BLaER1 (cell line): ENCODE measurements at regions not wholly inside any gene's neighbourhood (a gene's known extent, or its start where the extent isn't known, plus 50 kb on each side); places are given as distances from the start of the nearest gene placed in this dataset.
"Not testable (repeated sequence)": the region's sequence is repeated elsewhere in the genome, so short reads cannot be mapped to it uniquely, and the experiment has no call there.

Source experiments
- H3K27ac ChIP-seq: shearing (Covaris generic); formaldehyde crosslinking; 2 replicates; pipeline ENCODE4 v1.8.1; 2022
- H3K27me3 ChIP-seq: shearing (Covaris generic); formaldehyde crosslinking; 2 replicates; pipeline ENCODE4 v1.8.1; 2022
- H3K36me3 ChIP-seq: shearing (Covaris generic); formaldehyde crosslinking; 2 replicates; pipeline ENCODE4 v1.8.1; 2022
- H3K4me1 ChIP-seq: shearing (Covaris generic); formaldehyde crosslinking; 2 replicates; pipeline ENCODE4 v1.8.1; 2022
- H3K4me2 ChIP-seq: shearing (Covaris generic); formaldehyde crosslinking; 2 replicates; pipeline ENCODE4 v1.8.1; 2022
- H3K4me3 ChIP-seq: shearing (Covaris generic); formaldehyde crosslinking; 2 replicates; pipeline ENCODE4 v1.8.1; 2022
- H3K9ac ChIP-seq: shearing (Covaris generic); formaldehyde crosslinking; 2 replicates; pipeline ENCODE4 v1.8.1; 2022
- H3K9me3 ChIP-seq: shearing (Covaris generic); formaldehyde crosslinking; 2 replicates; pipeline ENCODE4 v1.8.1; 2022
- H4K20me1 ChIP-seq: shearing (Covaris generic); formaldehyde crosslinking; 2 replicates; pipeline ENCODE4 v1.8.1; 2022
- Cebpa-rat ChIP-seq: shearing (Covaris generic); IDR thresholded peaks from 2 replicates; pipeline ENCODE4 v1.8.1; 2022

DNA sequence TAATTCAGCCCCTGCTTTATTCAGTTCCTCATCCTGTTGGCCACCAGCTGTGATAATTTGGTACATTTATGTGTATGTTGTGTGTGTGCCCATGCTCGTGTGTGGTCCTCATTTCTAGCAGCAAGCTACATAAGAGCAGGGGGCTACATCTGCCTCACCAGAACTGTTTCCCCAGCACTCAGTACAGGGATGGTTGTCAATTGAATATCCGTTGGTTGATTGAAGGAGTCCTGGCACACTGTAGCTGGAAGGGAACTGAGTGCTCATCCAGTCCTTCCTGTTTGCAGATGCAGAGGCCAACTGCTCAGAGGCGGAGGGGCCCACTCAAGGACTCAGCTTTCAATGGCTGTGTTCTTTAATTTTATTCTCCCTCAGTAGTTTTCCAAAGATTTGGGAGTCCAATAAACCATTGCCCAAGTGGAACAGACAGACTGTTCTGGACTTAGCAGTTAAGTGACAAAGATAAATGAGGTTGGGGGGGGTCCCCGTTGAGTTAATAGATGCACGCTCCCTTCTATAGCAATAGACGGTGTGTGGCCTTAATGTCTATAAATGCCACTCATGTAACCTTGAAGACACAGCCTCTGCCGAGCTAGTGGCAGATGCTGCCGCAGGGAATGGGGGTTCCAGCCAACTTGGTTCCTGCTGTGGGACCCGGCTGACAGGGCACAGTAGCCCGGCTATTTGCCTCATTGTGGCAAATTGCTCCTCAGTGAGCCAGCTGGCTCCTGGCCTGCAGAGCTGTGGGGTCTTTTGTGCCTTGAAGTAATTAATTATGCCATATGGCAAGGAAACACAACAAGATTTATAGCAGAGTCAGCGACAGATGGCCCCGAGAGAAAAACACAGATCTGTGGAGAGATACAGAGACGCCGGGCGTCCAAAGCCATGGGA is 71.4 kb upstream of the GRK3 start:
- no peaks in the 10 kb centered on the region for H3K4me1 ChIP-seq
- H3K9ac ChIP-seq = no peak overlapping the region
- H4K20me1 ChIP-seq = no peaks in the 10 kb centered on the region
- H3K4me3 ChIP-seq = no peak overlapping the region
- H3K27me3 ChIP-seq = no peaks in the 10 kb centered on the region
- H3K9me3 ChIP-seq = 0 out of 2 replicates have a peak, but pooled peaks cover 8% of the 10 kb centered on the region
- no peak for TF ChIP-seq Cebpa-rat
- H3K36me3 ChIP-seq = peaks cover 17% of the 10 kb centered on the region
- H3K27ac ChIP-seq = no peak overlapping the region
- H3K4me2 ChIP-seq = no peak overlapping the region

DNA sequence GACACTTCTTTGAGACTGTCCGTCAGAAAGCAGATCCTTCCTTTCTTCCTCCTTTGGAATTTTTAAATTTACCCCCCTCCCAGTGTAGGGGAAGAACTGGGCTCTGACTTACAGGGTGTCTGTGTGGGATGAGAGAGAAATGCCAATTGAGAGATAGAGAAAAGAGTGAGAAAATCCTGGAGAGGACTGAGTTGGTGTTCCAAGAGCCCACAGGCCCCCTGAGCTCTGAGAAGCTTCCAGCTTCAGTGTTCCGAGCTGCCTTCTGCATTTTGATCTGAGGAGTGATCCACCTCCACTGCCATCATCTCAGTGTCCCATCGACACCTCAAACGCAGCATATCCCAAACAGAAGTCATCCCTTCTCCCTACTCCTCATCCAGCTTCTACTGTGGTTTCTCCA is 70.7 kb upstream of the GRK3 start:
- Histone ChIP-seq H4K20me1 (no peaks in the 10 kb centered on the region), H3K9me3 (0 out of 2 replicates have a peak, but pooled peaks cover 8% of the 10 kb centered on the region), H3K4me1 (no peaks in the 10 kb centered on the region), H3K4me3 (no peak overlapping the region), H3K4me2 (no peak overlapping the region), H3K27me3 (no peaks in the 10 kb centered on the region), H3K27ac (no peak overlapping the region), H3K36me3 (peaks cover 17% of the 10 kb centered on the region), H3K9ac (no peak overlapping the region)
- TF ChIP-seq Cebpa-rat = no peak

DNA sequence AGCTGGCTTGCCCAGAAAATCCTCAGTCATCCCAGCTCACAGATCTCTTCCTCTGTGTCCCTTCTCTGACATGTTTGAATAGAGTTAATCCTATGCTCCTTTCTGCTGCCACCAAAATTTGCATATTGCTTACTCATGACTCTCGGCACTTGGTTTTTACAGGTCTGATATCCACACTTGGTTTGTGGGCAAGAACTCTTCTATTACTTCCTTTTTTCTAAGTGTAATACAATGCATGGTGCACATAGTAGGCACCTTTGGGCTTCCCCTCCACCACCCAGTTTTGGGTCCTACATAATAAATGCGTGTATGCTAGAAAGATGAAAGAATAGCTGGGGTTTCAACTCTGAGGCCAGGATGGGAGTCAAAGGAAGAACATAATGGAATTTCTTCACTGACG is 69.7 kb upstream of the GRK3 start:
- Histone ChIP-seq H3K9me3 (0 out of 2 replicates have a peak, but pooled peaks cover 7% of the 10 kb centered on the region), H4K20me1 (no peaks in the 10 kb centered on the region), H3K36me3 (peaks cover 10% of the 10 kb centered on the region), H3K4me3 (no peak overlapping the region), H3K27ac (no peak overlapping the region), H3K4me1 (no peaks in the 10 kb centered on the region), H3K27me3 (no peaks in the 10 kb centered on the region), H3K4me2 (no peak overlapping the region), H3K9ac (no peak overlapping the region)
- no peak for TF ChIP-seq Cebpa-rat

DNA sequence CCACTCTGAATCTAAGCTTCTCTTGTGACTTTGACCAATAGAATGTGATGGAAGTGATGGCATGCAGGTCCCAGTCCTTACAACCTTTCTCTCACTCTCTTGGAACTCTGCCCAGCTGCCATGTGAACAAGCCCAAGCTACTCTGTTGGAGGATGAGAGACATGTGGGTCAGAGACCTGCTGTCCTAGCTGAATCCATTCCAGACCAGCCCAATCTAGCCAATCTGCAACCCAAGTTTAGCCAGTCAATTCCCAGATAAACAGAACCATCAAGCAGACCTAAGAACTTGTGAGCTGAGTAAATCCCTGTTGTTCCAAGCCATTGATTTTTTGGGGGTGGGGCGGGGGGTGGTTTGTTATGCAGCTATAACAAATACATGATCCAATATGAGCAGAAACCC is 69.2 kb upstream of the GRK3 start:
- H3K4me1 ChIP-seq = no peaks in the 10 kb centered on the region
- no peak overlapping the region for H3K4me2 ChIP-seq
- no peak overlapping the region for H3K9ac ChIP-seq
- no peaks in the 10 kb centered on the region for H4K20me1 ChIP-seq
- peaks cover 5% of the 10 kb centered on the region for H3K36me3 ChIP-seq
- no peaks in the 10 kb centered on the region for H3K27me3 ChIP-seq
- H3K9me3 ChIP-seq = 0 out of 2 replicates have a peak, but pooled peaks cover 1% of the 10 kb centered on the region
- no peak overlapping the region for H3K27ac ChIP-seq
- TF ChIP-seq Cebpa-rat = no peak
- no peak overlapping the region for H3K4me3 ChIP-seq

DNA sequence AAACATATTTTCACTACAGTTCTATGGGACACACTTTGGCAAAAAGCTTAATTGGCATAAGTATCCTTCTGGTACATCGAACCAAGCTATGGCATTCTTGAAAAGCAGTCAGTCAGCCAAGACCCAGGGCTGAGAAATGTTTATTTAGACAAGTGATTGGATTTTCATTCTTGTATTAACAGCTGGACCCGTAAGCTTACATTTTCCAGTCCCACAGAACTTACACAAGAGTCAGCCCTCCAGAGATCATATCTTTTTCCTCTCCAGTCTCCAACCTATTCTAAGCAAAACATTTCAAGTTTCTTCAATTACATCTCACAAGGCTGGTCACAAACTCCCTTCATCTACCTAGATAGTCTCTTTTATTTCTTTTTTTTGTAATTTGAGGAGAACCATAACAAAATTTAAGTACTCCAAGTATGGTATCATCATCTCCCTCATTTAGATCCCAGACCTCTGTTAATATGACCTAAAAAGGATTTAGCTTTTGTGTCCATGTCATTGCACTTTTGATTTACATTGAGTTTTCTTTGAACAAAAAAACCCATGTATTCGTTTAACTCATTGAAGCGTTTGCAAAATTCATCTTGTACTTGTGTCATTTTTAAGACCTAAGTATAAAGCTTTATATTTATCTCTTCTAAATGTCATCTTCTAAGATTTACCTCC is 67.9 kb upstream of the GRK3 start:
- Histone ChIP-seq H3K4me1 (no peaks in the 10 kb centered on the region), H3K27me3 (no peaks in the 10 kb centered on the region)

DNA sequence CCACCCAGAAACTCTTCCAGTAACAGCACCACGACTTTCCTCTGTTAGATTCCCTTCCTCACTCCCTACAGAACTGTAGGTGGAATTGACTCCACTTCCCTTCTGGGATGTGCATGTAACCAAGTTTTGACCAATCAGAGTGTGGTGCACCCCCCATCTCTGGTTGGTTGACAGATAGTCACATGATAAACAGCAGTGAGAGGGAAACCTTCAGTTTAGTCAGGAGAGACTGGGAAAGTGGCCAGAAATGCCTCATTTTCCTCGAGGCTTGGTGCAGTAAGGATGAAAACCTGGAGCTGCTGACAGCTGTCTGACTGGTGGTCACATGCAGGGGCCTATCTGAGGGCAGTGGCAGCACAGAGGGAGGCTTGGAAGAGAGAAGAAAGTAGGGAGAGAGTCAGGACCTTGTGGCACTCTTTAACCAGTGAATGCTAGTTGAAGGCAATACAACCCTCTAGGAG is 67.3 kb upstream of the GRK3 start:
- Histone ChIP-seq H3K27ac (no peak overlapping the region), H3K36me3 (no peaks in the 10 kb centered on the region), H3K4me3 (no peak overlapping the region), H4K20me1 (no peaks in the 10 kb centered on the region), H3K9me3 (no peaks in the 10 kb centered on the region), H3K27me3 (no peaks in the 10 kb centered on the region), H3K4me1 (no peaks in the 10 kb centered on the region), H3K4me2 (no peak overlapping the region), H3K9ac (no peak overlapping the region)
- TF ChIP-seq Cebpa-rat = no peak

More for the DNA sequence above, 67.9 kb upstream of the GRK3 start:
- H3K9ac ChIP-seq = no peak overlapping the region
- H3K27ac ChIP-seq = no peak overlapping the region
- no peak overlapping the region for H3K4me2 ChIP-seq
- H3K9me3 ChIP-seq = no peaks in the 10 kb centered on the region
- no peak for TF ChIP-seq Cebpa-rat
- H3K4me3 ChIP-seq = no peak overlapping the region
- H4K20me1 ChIP-seq = no peaks in the 10 kb centered on the region
- H3K36me3 ChIP-seq = no peaks in the 10 kb centered on the region

DNA sequence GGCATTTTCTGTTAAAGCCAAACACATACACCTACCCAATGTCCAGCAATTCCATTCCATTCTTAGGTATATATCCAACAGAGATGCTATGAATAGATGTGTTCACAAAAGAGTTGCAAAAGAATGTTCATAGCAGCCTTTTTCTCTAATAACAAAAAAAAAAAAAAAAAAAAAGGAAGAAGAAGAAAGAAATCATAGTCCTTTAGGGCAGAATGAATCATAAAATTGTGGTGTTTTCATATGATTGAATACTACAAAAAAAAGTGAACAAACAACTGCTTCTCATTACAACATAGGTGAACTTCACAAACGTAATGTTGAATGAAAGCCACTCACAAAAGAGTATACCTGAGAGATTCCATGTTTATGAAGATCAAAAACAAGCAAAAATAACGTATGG is 66.8 kb upstream of the GRK3 start:
- Histone ChIP-seq H3K27me3 (no peaks in the 10 kb centered on the region), H3K4me1 (no peaks in the 10 kb centered on the region), H3K4me2 (no peak overlapping the region), H3K4me3 (no peak overlapping the region), H3K36me3 (no peaks in the 10 kb centered on the region), H3K27ac (no peak overlapping the region), H3K9me3 (no peaks in the 10 kb centered on the region), H4K20me1 (no peaks in the 10 kb centered on the region), H3K9ac (no peak overlapping the region)
- TF ChIP-seq Cebpa-rat = no peak

DNA sequence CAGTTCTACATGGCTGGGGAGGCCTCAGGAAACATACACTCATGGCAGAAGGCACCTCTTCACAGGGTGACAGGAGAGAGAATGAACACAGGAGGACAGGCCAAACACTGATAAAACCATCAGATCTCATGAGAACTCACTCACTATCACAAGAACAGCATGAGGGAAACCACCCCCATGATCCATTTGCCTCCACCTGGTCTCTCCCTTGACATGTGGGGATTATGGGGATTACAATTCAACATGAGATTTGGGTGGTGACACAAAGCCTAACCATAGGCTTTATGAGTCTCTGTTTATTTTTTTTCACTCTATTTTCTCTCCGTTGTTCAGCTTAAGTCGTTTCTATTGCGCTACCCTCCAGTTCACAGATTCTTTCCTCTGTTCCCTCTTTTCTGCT is 63.8 kb upstream of the GRK3 start:
- not testable (repeated sequence) for H3K4me3 ChIP-seq, H3K27me3 ChIP-seq, H3K4me1 ChIP-seq, H3K9me3 ChIP-seq, H3K4me2 ChIP-seq, H4K20me1 ChIP-seq, H3K9ac ChIP-seq, H3K36me3 ChIP-seq, H3K27ac ChIP-seq

DNA sequence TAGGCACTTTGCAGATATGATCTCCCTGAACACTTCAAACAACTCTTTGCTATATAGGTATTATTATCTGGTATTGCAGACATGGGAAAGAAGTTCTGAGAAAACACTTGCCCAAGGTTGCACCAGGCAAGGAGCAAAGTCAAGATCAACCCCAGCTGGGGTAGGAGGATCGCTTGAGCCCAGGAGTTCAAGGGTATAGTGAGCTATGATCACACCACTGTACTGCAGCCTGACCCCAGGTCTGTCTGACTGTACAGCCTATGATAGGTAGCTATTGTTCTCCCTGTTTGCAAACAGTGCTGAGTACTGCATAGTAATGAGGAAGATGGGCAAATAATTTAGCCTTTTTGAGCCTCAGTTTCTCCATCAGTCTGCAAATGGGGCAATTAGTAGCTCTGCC is 60.5 kb upstream of the GRK3 start:
- H3K9me3 ChIP-seq, H3K4me3 ChIP-seq, H3K27me3 ChIP-seq, H3K4me2 ChIP-seq, H3K4me1 ChIP-seq, H4K20me1 ChIP-seq, H3K27ac ChIP-seq, H3K9ac ChIP-seq, H3K36me3 ChIP-seq: not testable (repeated sequence)

DNA sequence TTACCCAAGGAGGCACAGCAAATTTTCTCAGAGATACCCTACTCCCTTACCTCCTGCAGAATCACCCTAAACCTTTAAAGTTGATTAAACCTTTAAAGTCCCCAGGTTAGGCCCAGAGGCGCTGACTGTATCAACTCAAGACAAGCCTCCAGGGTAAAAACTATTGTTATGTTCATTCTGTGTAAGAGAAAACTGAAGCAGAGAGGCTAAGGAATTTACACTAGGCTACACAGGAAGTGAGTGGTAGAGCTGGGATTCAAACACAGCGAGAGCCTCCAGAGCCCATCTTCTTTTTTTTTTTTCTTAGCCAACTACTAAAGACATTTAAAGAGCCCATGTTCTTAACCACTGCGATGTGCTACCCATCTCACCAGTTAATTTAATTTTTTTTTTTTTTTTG is 56.3 kb upstream of the GRK3 start:
- Histone ChIP-seq H3K36me3 (peaks cover 24% of the 10 kb centered on the region; the same call in 1 of the 2 replicates), H3K9me3 (no peaks in the 10 kb centered on the region), H3K4me1 (no peaks in the 10 kb centered on the region), H3K9ac (no peak overlapping the region), H3K4me2 (no peak overlapping the region), H3K27me3 (no peaks in the 10 kb centered on the region), H3K4me3 (no peak overlapping the region), H3K27ac (no peak overlapping the region), H4K20me1 (no peaks in the 10 kb centered on the region)
- no peak for TF ChIP-seq Cebpa-rat
